HEK293T (cell line): ENCODE measurements at regions not wholly inside any gene's neighbourhood (a gene's known extent, or its start where the extent isn't known, plus 50 kb on each side); places are given as distances from the start of the nearest gene placed in this dataset.

Source experiments
- ARNT ChIP-seq: fragments of 450-650 bp; IDR thresholded peaks from 2 replicates; pipeline ENCODE4 v1.6.1; 2017; ENCODE audit warnings: mild to moderate bottlenecking
- BHLHE40 ChIP-seq: fragments of 450-650 bp; IDR thresholded peaks from 2 replicates; pipeline ENCODE4 v1.6.1; 2016; ENCODE audit warnings: mild to moderate bottlenecking, moderate library complexity, borderline replicate concordance
- CTBP1 ChIP-seq: fragments of 450-650 bp; IDR thresholded peaks from 2 replicates; pipeline ENCODE4 v1.6.1; 2016; ENCODE audit warnings: borderline replicate concordance
- ELF4 ChIP-seq: fragments of 450-650 bp; IDR thresholded peaks from 2 replicates; pipeline ENCODE4 v1.6.1; 2017; ENCODE audit warnings: antibody characterized with exemption
- FOXA1 ChIP-seq: fragments of 450-650 bp; IDR thresholded peaks from 2 replicates; pipeline ENCODE4 v1.6.1; 2016; ENCODE audit warnings: mild to moderate bottlenecking
- FOXK2 ChIP-seq: fragments of 450-650 bp; IDR thresholded peaks from 2 replicates; pipeline ENCODE4 v1.6.1; 2016; ENCODE audit warnings: mild to moderate bottlenecking
- FOXM1 ChIP-seq: fragments of 450-650 bp; IDR thresholded peaks from 2 replicates; pipeline ENCODE4 v1.6.1; 2017; ENCODE audit warnings: mild to moderate bottlenecking, borderline replicate concordance
- HDGF ChIP-seq: fragments of 450-650 bp; IDR thresholded peaks from 2 replicates; pipeline ENCODE4 v1.6.1; 2017; ENCODE audit warnings: antibody characterized with exemption, borderline replicate concordance
- L3MBTL2 ChIP-seq: fragments of 450-650 bp; conservative IDR thresholded peaks from 2 replicates; pipeline ENCODE4 v1.6.1; 2016; ENCODE audit warnings: mild to moderate bottlenecking
- NFRKB ChIP-seq: fragments of 450-650 bp; IDR thresholded peaks from 2 replicates; pipeline ENCODE4 v1.6.1; 2016; ENCODE audit warnings: mild to moderate bottlenecking, moderate library complexity
- SP1 ChIP-seq: fragments of 450-650 bp; IDR thresholded peaks from 2 replicates; pipeline ENCODE4 v1.6.1; 2017
- SUZ12 ChIP-seq: fragments of 450-650 bp; IDR thresholded peaks from 2 replicates; pipeline ENCODE4 v1.6.1; 2016; ENCODE audit warnings: mild to moderate bottlenecking
- TARDBP ChIP-seq: fragments of 450-650 bp; IDR thresholded peaks from 2 replicates; pipeline ENCODE4 v1.6.1; 2016
- ZNF384 ChIP-seq: fragments of 450-650 bp; IDR thresholded peaks from 2 replicates; pipeline ENCODE4 v1.6.1; 2016

DNA sequence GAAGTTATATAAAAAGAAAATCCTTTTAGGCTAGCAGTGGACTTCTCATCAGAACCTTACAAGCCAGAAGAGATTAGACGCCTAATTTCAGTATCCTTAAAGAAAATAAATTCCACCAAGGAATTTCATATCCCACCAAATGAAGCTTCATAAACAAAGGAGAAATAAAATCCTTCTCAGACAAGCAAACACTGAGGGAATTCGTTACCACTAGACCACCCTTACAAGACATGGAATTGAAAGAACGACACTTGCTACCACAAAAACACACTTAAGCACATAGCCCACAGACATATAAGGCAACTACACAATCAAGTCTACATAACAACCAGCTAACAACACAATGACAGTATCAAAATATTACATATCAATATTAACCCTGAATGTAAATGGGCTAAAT lies 299.2 kb downstream of the TOX3 start:
- no peak for TF ChIP-seq ARNT
- TF ChIP-seq ZNF384: no peak
- no peak for TF ChIP-seq BHLHE40
- no peak for TF ChIP-seq HDGF
- TF ChIP-seq SUZ12: no peak
- TF ChIP-seq NFRKB: no peak
- TF ChIP-seq FOXK2: no peak
- no peak for TF ChIP-seq FOXA1
- TF ChIP-seq L3MBTL2: no peak
- no peak for TF ChIP-seq SP1
- TF ChIP-seq TARDBP: no peak
- no peak for TF ChIP-seq CTBP1
- no peak for TF ChIP-seq ELF4
- TF ChIP-seq FOXM1: no peak
